ENCODE measurements at regions not wholly inside any gene's neighbourhood (a gene's known extent, or its start where the extent isn't known, plus 50 kb on each side); places are given as distances from the start of the nearest gene placed in this dataset.

DNA sequence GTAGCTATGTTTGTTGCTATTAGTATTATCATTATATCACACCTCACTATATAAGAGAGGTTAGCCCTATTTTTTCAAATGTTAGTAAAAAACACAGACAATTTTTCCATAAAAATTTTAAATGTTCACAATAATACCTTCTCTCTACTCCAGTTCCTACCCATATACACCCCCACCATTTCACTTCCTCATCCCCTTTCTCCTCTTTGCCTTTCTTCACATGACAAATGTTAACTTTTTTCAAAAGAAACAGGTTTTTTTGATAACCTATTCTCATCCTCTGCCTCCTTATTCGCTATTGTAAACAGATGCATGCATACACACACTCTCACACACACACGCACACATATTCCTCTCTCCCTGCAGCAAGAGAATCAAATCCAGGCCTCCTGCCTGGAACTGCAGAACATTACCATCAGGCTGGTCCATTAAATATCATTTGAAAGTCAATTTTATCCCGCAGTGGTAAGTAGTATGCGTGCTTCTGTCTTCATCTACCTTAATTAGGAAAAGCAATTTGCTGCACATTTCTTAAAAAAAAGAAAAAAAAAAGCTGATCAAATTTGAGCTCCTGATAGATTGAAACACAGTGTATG, 55.5 kb downstream of the MID1IP1 start:
- 81 to 96% methylated on average over 4 of the region's 4 CpGs for WGBS, 2 donors
- DNase-seq: no peak
- H3K4me3 ChIP-seq: no peak overlapping the region
- no peak overlapping the region for H3K27ac ChIP-seq
- intact Hi-C loops (cut with DNase I): no loop called here
- H3K27me3 ChIP-seq: no peaks in the 10 kb centered on the region
- no peak for TF ChIP-seq POLR2A (IDR thresholded peaks at IDR 0.05)
- TF ChIP-seq, protein P1, sequence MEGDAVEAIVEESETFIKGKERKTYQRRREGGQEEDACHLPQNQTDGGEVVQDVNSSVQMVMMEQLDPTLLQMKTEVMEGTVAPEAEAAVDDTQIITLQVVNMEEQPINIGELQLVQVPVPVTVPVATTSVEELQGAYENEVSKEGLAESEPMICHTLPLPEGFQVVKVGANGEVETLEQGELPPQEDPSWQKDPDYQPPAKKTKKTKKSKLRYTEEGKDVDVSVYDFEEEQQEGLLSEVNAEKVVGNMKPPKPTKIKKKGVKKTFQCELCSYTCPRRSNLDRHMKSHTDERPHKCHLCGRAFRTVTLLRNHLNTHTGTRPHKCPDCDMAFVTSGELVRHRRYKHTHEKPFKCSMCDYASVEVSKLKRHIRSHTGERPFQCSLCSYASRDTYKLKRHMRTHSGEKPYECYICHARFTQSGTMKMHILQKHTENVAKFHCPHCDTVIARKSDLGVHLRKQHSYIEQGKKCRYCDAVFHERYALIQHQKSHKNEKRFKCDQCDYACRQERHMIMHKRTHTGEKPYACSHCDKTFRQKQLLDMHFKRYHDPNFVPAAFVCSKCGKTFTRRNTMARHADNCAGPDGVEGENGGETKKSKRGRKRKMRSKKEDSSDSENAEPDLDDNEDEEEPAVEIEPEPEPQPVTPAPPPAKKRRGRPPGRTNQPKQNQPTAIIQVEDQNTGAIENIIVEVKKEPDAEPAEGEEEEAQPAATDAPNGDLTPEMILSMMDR (IDR thresholded peaks at IDR 0.05): no peak
- H3K36me3 ChIP-seq: no peaks in the 10 kb centered on the region
- H3K4me1 ChIP-seq: no peaks in the 10 kb centered on the region
- no peaks in the 10 kb centered on the region for H3K9me3 ChIP-seq

DNA sequence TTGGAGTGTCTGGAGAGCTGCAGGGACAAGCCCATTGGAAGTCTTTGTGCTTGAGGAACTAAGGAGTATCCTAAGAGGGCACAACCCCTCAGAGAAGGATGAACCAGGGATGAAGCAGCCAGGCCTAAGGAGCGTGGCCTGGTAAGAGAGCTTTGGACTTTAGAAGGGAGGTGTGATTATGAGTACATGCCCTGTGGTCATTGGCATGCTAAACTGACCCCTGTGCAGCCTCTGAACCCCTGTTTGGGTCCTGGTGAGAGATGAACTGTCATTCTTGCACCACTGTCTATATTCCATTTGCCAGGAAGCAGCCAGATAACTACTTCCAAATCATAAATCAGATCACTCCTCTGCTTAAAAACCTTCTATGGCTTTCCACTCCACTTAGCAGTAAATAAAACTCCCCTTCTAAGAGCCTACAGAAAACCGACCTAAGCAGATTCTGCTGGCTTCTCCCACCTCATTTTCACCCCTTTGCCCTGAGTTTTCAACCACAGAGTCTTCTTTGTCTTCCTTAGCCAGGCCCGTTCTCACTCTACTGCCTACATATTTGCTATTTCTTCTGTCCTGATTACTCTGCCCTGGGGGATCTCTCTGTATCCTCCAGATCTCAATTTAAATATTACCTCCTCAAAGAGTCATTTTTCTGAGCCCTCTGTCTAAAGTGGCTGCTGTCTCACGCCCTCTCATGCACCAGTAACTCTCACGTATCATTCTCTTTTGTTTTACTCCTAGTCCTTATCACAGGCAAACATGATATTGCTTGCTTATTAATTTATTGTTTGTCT, 56.7 kb downstream of the MID1IP1 start:
- H3K4me3 ChIP-seq: no peak overlapping the region
- DNase-seq: no peak
- H3K9me3 ChIP-seq: no peaks in the 10 kb centered on the region
- no peaks in the 10 kb centered on the region for H3K27me3 ChIP-seq
- TF ChIP-seq, protein P1 (IDR thresholded peaks at IDR 0.05): no peak
- TF ChIP-seq POLR2A (IDR thresholded peaks at IDR 0.05): no peak
- intact Hi-C loops (cut with DNase I): no loop called here
- 50 to 76% methylated on average over 4 to 5 of the region's 5 CpGs for WGBS, 2 donors
- no peaks in the 10 kb centered on the region for H3K36me3 ChIP-seq
- no peak overlapping the region for H3K27ac ChIP-seq
- H3K4me1 ChIP-seq: no peaks in the 10 kb centered on the region

DNA sequence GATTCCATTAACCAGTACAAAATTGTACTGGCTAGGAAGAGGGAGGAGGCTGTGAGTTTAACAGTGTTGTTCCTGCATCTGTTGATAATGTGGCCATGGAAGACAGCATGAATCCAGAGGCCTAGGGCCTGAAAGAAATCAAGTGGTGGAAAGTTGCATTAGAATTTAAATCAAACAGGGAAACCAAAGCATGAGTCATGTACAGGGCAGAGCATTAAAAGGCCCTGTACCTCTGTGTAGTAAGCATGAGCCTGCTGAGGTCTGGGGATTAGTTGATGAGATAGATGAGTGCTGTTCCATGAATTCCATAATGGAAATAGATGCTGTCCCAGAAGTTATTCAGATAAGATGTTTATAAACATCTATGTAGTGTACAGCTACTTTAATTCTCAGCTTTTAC, 58.3 kb downstream of the MID1IP1 start:
- Histone ChIP-seq H3K4me1 (no peaks in the 10 kb centered on the region), H3K27ac (no peak overlapping the region), H3K9me3 (no peaks in the 10 kb centered on the region), H3K36me3 (no peaks in the 10 kb centered on the region), H3K4me3 (no peak overlapping the region), H3K27me3 (no peaks in the 10 kb centered on the region)
- TF ChIP-seq POLR2A (IDR thresholded peaks at IDR 0.05): no peak
- TF ChIP-seq, protein P1 (IDR thresholded peaks at IDR 0.05): no peak
- no peak for DNase-seq
- intact Hi-C loops (cut with DNase I): no loop called here

DNA sequence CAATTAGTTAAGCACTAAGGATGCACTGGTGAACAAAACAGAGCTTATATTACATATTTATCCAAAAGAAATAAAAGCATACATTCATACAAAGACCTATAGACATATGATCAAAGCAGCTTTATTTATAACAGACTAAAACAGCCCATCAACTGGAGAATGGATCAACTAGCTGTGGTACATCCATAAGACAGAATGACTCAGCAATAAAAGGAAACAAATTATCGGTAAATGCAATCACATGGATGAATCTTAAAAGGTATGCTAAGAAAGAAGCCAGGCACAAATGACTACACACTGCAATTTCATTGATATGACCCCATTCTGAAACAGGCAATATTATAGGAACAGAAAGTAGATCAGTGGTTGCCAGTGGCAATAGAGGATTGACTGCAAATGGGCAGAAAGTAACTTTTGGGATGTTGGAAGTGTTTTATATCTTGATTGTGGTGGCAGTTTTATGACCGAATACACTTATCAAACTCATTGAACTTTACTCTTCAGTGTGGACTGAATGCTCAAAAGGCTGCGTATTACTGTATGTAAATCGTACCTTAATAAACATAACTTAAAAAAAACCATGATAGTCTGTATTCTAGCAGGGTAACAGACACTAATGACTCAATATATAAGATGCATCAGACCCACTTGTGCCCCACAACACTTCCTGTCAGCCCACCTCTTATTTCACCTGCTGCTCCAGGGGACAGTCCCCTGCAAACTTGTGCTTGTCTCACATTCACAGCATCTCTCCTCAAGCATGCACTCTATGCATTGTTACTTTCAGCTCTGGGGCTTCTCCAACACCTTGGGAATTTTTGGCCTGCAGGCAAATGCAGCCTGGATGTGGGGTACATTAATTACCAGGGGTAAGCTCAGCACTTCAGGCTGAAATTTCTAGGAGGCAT, 59.1 kb downstream of the MID1IP1 start:
- Histone ChIP-seq H3K4me1 (no peaks in the 10 kb centered on the region), H3K9me3 (no peaks in the 10 kb centered on the region), H3K27me3 (no peaks in the 10 kb centered on the region), H3K36me3 (no peaks in the 10 kb centered on the region), H3K4me3 (no peak overlapping the region), H3K27ac (no peak overlapping the region)
- TF ChIP-seq, protein P1 (IDR thresholded peaks at IDR 0.05): no peak
- intact Hi-C loops (cut with DNase I): no loop called here
- DNase-seq: no peak
- 77 to 88% methylated on average over 4 of the region's 4 CpGs for WGBS, 2 donors

DNA sequence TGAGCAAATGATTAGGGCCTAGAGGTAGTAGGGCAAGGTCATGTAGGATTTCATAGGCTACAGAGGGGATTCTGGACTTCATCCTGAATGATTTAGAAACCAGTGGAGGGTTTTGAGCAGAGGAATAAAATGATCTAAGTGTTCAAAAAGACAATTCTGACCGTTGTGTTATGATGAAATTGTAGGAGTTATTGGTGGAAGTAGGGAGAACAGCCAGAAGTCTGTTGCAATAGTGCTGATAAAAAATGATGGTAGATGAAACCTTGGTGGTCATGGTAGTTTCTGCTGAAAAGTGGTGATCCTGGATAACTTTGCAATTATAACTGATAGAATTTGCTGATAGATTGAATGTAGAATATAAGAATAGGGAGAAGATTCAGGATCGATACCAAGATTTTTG, 60.2 kb downstream of the MID1IP1 start:
- DNase-seq: no peak
- WGBS, 2 donors: 61 to 77% methylated on average over 2 of the region's 2 CpGs
- H3K4me3 ChIP-seq: no peak overlapping the region
- H3K27me3 ChIP-seq: no peaks in the 10 kb centered on the region
- no peaks in the 10 kb centered on the region for H3K36me3 ChIP-seq
- no peaks in the 10 kb centered on the region for H3K4me1 ChIP-seq
- H3K27ac ChIP-seq: no peak overlapping the region
- no peaks in the 10 kb centered on the region for H3K9me3 ChIP-seq
- TF ChIP-seq POLR2A (IDR thresholded peaks at IDR 0.05): no peak
- TF ChIP-seq, protein P1 (IDR thresholded peaks at IDR 0.05): no peak
- intact Hi-C loops (cut with DNase I): no loop called here
